ENCODE measurements at regions not wholly inside any gene's neighbourhood (a gene's known extent, or its start where the extent isn't known, plus 50 kb on each side); places are given as distances from the start of the nearest gene placed in this dataset.

DNA sequence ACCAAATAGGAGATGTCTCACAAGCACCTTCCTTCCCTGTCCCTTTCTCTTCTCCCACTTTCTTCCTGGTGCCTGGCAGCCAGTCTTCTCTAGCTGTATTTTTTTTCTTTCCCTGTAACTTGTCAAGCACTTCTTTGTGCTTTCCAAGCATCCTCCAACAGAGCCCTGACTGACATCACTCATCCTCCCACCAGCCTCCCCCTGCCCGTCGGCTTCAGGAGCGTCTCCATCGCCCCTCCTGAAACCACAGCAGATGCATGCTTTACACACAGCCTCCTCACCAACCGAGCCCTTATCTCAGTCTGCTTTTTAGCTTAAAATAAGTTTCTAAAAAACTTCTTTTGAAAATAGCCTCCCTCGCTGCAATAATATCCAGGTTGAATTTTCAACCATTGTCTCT, 268.7 kb upstream of the CDH5 start:
- no peak for TF ChIP-seq YY1 (IDR thresholded peaks at IDR 0.05; ENCODE audit: low read depth)
- no peak for TF ChIP-seq EP300 (IDR thresholded peaks at IDR 0.05; ENCODE audit: borderline replicate concordance)
- TF ChIP-seq, protein P1, sequence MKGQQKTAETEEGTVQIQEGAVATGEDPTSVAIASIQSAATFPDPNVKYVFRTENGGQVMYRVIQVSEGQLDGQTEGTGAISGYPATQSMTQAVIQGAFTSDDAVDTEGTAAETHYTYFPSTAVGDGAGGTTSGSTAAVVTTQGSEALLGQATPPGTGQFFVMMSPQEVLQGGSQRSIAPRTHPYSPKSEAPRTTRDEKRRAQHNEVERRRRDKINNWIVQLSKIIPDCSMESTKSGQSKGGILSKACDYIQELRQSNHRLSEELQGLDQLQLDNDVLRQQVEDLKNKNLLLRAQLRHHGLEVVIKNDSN (IDR thresholded peaks at IDR 0.05), result no peak
- no peak for TF ChIP-seq NFIC (IDR thresholded peaks at IDR 0.05)

All from Ishikawa (cell line).